NCI-H187 (cell line): ENCODE measurements at regions not wholly inside any gene's neighbourhood (a gene's known extent, or its start where the extent isn't known, plus 50 kb on each side); places are given as distances from the start of the nearest gene placed in this dataset.

ENCODE experiments used
- DNase-seq, 2 experiments: peaks; one replicate each; lab custom pipeline; 2025; lab: John Stamatoyannopoulos, UW

- DNase-seq, result no peak
Measured at GRCh38 chr13:76091076-76091475, 454.9 kb downstream of the LMO7 start.

- DNase-seq, result no peak
Measured at GRCh38 chr13:76086729-76087128, 450.6 kb downstream of the LMO7 start.

GRCh38 chr13:76067850-76068249 lies 431.7 kb downstream of the LMO7 start:
- no peak for DNase-seq

- no peak for DNase-seq
Measured at GRCh38 chr13:76053181-76053580, 417.1 kb downstream of the LMO7 start.

- no peak for DNase-seq
Measured at GRCh38 chr13:76049376-76049746, 413.2 kb downstream of the LMO7 start.

- DNase-seq, result no peak
Measured at GRCh38 chr13:76048675-76049375, 412.7 kb downstream of the LMO7 start.

- DNase-seq, result no peak
Measured at GRCh38 chr13:76048131-76048530, 412.0 kb downstream of the LMO7 start.

GRCh38 chr13:76043874-76044273 lies 407.7 kb downstream of the LMO7 start:
- no peak for DNase-seq

GRCh38 chr13:76038920-76039716 lies 403.0 kb downstream of the LMO7 start:
- no peak for DNase-seq

- no peak for DNase-seq
Measured at GRCh38 chr13:76036176-76036575, 400.0 kb downstream of the LMO7 start.

- no peak for DNase-seq
Measured at GRCh38 chr13:76035711-76036110, 399.6 kb downstream of the LMO7 start.

- DNase-seq, result no peak
Measured at GRCh38 chr13:76029706-76030105, 393.6 kb downstream of the LMO7 start.

- DNase-seq, result no peak
Measured at GRCh38 chr13:76029088-76029487, 393.0 kb downstream of the LMO7 start.

GRCh38 chr13:76027131-76027530 lies 391.0 kb downstream of the LMO7 start:
- no peak for DNase-seq

- DNase-seq, result no peak
Measured at GRCh38 chr13:76025392-76025791, 389.3 kb downstream of the LMO7 start.

GRCh38 chr13:76024151-76024550 lies 388.0 kb downstream of the LMO7 start:
- DNase-seq, result no peak

- DNase-seq, result no peak
Measured at GRCh38 chr13:76023652-76024051, 387.5 kb downstream of the LMO7 start.

GRCh38 chr13:76020421-76020955 lies 384.4 kb downstream of the LMO7 start:
- DNase-seq, result no peak

- DNase-seq, result no peak
Measured at GRCh38 chr13:76019421-76020044, 383.4 kb downstream of the LMO7 start.

GRCh38 chr13:76017861-76018556 lies 381.9 kb downstream of the LMO7 start:
- no peak for DNase-seq

GRCh38 chr13:76016799-76017400 lies 380.8 kb downstream of the LMO7 start:
- no peak for DNase-seq
